ENCODE measurements at regions not wholly inside any gene's neighbourhood (a gene's known extent, or its start where the extent isn't known, plus 50 kb on each side); places are given as distances from the start of the nearest gene placed in this dataset.

DNA sequence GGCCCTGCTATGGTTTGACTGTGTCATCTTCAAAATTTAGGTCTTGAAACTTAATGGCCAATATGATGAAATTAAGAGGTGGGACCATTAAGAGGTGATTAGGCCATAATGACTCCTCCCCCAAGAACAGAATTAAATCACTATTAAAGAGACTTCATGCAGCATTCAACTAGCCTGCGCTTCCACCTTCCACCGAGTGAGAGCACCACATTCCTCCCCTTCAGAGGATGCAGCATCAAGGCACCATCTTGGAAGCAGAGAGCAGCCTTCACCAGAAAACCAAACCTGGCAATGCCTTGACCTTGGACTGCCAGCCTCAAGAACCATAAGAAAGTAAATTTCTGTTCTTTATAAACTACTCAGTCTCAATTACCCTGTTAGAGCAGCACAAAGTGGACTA lies 371.1 kb upstream of the NFE2L3 start:
- DNase-seq (ENCODE audit: extremely low read depth, insufficient read length), result no peak
- Histone ChIP-seq H3K36me3 (ENCODE audit: control insufficient read depth, insufficient read depth, low read length) (no peaks in the 10 kb centered on the region), H3K4me3 (replicated peaks; ENCODE audit: low read depth, low read length) (no peak overlapping the region), H3K27me3 (replicated peaks; ENCODE audit: control insufficient read depth, insufficient read depth, low read length) (no peaks in the 10 kb centered on the region; the same call in 1 of the 2 replicates)
- TF ChIP-seq, protein P1, sequence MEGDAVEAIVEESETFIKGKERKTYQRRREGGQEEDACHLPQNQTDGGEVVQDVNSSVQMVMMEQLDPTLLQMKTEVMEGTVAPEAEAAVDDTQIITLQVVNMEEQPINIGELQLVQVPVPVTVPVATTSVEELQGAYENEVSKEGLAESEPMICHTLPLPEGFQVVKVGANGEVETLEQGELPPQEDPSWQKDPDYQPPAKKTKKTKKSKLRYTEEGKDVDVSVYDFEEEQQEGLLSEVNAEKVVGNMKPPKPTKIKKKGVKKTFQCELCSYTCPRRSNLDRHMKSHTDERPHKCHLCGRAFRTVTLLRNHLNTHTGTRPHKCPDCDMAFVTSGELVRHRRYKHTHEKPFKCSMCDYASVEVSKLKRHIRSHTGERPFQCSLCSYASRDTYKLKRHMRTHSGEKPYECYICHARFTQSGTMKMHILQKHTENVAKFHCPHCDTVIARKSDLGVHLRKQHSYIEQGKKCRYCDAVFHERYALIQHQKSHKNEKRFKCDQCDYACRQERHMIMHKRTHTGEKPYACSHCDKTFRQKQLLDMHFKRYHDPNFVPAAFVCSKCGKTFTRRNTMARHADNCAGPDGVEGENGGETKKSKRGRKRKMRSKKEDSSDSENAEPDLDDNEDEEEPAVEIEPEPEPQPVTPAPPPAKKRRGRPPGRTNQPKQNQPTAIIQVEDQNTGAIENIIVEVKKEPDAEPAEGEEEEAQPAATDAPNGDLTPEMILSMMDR (IDR thresholded peaks at IDR 0.05; ENCODE audit: insufficient read depth, low read length, poor library complexity, severe bottlenecking), result no peak

DNA sequence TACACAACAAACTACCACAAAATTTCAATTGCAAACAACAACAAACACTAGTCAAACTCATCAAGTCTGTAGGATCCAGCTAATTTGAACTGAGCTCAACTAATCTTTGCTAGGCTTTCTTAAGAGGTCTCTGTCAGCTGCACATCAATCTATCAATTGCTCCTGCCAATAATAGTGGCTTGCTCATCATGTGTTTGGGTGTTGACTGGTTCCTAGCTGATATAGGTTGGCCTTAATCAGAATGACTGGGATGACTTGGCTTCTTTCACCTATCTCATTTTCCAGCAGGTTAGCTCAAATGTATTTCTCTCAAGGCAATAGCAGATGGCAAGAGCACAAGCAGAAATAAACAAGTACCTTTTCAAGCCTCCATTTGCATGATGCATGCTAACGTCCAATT lies 370.3 kb upstream of the NFE2L3 start:
- no peak for DNase-seq (ENCODE audit: extremely low read depth, insufficient read length)
- TF ChIP-seq, protein P1 (IDR thresholded peaks at IDR 0.05; ENCODE audit: insufficient read depth, low read length, poor library complexity, severe bottlenecking), result no peak
- no peaks in the 10 kb centered on the region for H3K36me3 ChIP-seq (ENCODE audit: control insufficient read depth, insufficient read depth, low read length)
- H3K27me3 ChIP-seq (replicated peaks; ENCODE audit: control insufficient read depth, insufficient read depth, low read length), result no peaks in the 10 kb centered on the region; the same call in 1 of the 2 replicates
- no peak overlapping the region for H3K4me3 ChIP-seq (replicated peaks; ENCODE audit: low read depth, low read length)

DNA sequence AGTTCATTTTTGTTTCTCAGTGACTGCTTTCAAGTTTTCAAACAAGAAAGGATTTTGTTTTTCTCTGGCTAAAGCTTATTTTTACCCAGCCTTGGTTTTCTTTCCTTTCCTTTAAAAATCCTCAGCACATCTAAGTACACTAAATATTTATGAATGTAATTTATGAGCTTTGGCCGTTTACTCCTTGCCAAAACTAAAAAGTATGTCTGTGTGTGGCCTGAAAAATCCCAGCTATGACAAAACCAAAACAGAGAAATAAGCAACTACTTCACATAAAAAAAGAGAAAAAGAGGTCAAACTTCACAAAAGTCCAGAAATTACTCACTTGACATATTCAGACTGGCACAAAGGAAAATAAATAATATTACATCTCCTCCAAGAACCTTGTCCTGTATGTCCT lies 365.1 kb upstream of the NFE2L3 start:
- DNase-seq (ENCODE audit: extremely low read depth, insufficient read length), result no peak
- TF ChIP-seq, protein P1 (IDR thresholded peaks at IDR 0.05; ENCODE audit: insufficient read depth, low read length, poor library complexity, severe bottlenecking), result no peak
- no peak overlapping the region for H3K4me3 ChIP-seq (replicated peaks; ENCODE audit: low read depth, low read length)

DNA sequence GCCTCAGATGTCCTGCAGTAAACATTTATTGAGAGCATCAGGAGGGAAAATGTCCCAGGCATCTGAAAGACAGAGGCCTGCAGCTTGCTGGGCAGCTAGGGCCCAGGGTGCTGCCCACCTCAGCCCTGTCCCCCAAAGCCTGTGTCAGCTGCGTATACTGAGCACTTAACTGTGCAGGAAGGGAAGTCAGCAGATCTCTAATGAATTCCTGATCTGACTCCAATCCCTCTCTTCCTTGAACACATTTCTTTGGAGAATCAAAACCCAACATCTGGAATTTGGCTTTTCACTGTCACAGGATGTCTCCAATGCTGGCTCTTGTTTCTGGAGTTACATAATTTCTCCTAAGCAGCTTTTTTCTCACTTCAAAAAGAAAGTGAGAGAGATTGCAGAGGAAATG lies 364.7 kb upstream of the NFE2L3 start:
- Histone ChIP-seq H3K36me3 (ENCODE audit: control insufficient read depth, insufficient read depth, low read length) (no peaks in the 10 kb centered on the region), H3K4me3 (replicated peaks; ENCODE audit: low read depth, low read length) (no peak overlapping the region), H3K27me3 (replicated peaks; ENCODE audit: control insufficient read depth, insufficient read depth, low read length) (no peaks in the 10 kb centered on the region; the same call in 1 of the 2 replicates)
- TF ChIP-seq, protein P1 (IDR thresholded peaks at IDR 0.05; ENCODE audit: insufficient read depth, low read length, poor library complexity, severe bottlenecking), result no peak
- DNase-seq (ENCODE audit: extremely low read depth, insufficient read length), result no peak

More for the DNA sequence above, 365.1 kb upstream of the NFE2L3 start:
- H3K27me3 ChIP-seq (replicated peaks; ENCODE audit: control insufficient read depth, insufficient read depth, low read length), result no peaks in the 10 kb centered on the region; the same call in 1 of the 2 replicates
- H3K36me3 ChIP-seq (ENCODE audit: control insufficient read depth, insufficient read depth, low read length), result no peaks in the 10 kb centered on the region

DNA sequence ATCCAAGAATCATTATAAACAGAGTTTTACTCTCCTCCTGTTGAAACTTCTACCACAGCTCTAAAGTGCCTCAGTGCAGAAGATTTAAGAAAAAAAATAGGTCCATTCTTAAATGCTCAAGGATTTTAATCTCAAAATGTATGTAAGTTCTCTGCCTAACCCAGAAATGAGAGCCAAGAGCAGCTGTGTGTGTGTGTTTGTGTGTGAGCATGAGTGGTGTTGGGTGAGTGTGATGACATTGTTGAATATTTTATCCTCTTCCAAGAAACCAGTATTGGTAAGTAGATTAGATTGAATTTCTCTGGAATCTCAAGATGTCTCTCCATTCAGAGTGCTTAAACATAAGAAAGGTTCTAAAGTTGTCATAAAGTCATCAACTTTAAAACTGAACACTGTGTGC lies 363.6 kb upstream of the NFE2L3 start:
- H3K27me3 ChIP-seq (replicated peaks; ENCODE audit: control insufficient read depth, insufficient read depth, low read length), result no peaks in the 10 kb centered on the region; the same call in 1 of the 2 replicates
- TF ChIP-seq, protein P1 (IDR thresholded peaks at IDR 0.05; ENCODE audit: insufficient read depth, low read length, poor library complexity, severe bottlenecking), result no peak
- DNase-seq (ENCODE audit: extremely low read depth, insufficient read length), result no peak
- H3K4me3 ChIP-seq (replicated peaks; ENCODE audit: low read depth, low read length), result no peak overlapping the region
- H3K36me3 ChIP-seq (ENCODE audit: control insufficient read depth, insufficient read depth, low read length), result no peaks in the 10 kb centered on the region

Measured in GM06990 (cell line).